Left hindlimb (tissue), 1 donor: ENCODE measurements at regions not wholly inside any gene's neighbourhood (a gene's known extent, or its start where the extent isn't known, plus 50 kb on each side); places are given as distances from the start of the nearest gene placed in this dataset.
A peak's percentile ranks its signal among the peaks of the same experiment; 100 is the strongest.
"Not testable (repeated sequence)": the region's sequence is repeated elsewhere in the genome, so short reads cannot be mapped to it uniquely, and the experiment has no call there.

Experiments
- DNase-seq: peaks from one replicate; pipeline ENCODE4 v3.0.0-alpha.2; 2018

DNA sequence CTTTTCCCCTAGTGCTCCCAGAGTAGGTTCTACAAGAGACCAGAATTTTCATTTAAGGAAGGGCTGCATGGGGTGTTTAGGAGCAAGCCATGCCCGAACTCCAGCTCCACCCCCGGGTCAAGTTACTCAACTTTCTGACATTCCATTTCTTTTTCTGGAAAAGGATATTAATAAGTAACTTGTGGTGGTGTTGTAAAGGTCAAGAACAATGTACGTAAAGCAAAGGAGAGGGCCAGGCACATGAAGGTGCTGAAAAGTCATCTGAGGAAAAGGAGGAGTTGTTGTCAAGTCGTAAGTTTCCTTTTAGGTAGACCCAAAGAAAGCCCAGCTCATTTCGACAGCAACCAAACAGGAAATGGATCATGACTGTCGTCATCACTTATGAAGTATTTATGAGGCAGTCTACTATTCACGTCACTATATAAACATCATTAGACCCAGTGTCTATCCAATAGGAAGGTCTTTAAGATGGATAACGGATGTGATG, 319.6 kb upstream of the IL12A start:
- DNase-seq, result no peak

DNA sequence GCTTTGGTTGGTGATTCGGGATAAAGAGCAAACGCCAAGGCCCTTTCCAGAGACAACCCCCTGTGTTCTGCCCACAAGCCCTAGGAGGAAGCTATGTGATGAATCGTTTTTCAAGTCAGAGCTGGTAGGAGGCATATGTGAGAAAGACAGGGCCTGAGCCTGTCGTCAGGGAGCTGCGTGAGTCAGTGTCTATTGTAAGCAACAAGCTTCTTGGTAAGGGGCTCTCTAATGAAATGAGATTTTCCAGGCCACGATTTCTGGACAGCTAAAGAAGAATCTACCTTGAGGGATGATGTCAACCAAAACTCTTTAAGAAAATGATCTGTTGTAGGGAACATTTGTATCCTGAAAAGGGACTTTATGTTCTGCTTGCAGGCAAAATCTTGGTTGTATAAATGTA, 318.9 kb upstream of the IL12A start:
- no peak for DNase-seq

DNA sequence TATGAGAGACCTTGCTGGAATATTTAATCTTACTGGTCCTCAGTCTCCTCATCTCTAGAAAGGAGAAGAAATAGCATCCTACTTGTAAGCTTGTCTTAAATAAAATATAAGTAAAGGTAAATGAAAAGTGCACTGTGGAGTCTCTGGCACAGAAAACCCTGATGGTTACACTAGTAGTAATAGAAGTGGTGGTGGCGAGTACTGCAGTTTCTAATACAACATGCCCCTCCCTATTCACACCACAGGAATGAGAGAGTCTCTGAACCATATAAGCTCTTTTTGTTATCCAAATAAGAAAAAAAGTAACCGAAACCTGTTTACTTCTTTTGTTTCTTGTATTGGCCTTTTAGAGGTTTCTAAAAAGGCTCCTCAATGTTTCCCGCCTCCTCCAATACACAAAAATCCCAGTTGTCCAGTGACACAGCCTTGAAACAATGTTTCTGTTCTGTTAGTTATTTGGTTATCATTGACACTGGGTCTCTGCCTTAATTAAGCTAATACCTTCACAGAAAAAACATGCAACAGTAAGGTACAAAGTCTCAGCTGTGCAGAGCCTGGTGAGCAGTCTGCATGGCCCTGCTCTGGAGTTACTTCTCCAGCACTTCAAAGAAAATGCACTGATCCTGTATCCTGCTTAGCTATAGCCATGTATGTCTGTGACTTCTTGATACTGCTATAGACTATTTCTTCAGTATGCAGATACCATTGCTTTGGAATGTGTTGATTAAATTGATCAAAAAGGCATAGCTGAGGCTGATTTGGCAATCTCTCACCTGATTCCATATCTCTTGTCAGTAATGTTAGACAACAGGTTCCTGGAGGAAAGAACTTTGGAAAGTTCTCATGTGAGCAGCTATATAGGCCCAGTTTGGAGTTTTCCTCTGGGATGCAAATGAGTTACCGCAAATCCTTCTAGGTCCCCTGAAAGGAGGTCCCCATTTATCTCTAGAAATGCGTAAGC, 315.6 kb upstream of the IL12A start:
- DNase-seq, result no peak

DNA sequence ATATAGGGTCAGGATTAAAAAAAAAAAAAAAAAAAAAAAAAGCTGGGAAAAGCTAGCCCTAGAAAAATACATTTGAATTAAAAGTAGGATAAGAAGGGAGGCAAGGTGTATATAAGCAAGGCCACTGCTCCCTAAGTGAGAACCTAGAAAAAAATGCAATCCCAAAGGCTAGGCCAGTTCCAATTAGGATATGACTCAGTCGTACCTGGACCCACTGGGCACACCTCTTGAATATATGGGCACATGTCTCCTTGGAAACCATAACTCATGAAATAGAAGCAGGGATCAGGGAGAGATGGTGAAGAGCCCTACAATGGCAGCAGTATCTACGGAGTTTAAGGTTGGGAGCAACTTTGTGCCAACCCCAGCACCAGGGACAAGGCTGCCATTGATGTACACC, 314.1 kb upstream of the IL12A start:
- DNase-seq, result no peak

DNA sequence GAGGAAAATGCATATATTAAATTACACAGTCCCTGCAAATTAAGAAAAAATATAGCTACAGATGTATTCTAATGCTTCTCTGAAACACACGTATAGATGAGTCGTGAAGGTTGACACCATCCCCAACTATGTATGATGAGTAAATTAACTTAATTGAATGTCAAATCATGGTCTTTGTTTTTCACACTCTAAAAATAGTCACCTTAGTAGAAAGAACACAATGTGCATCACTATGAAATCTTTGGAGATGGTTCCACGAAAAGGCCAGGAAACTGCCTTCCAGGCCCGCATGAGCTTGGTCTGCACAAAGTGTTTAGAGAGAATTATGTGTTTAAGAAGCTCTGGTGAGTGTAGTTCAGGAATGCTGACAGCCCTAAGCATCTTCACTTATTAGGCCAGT, 313.4 kb upstream of the IL12A start:
- no peak for DNase-seq

DNA sequence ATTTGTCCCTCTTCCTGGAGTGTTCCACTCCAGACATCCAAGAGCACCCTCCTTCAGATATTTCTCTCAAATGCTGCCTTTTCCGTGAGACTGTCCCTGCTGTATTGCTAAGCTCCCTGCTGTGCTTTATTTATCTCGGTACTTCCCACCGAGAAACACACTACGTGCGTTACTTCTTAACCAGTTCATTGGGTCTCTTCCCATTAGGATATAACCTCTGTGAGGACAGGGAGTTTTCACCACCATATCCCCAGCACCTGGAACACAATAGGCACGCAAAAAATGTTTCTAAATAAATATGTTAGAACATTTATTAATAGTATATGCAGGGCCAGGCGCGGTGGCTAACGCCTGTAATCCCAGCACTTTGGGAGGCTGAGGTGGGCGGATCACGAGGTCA, 308.7 kb upstream of the IL12A start:
- no peak for DNase-seq

DNA sequence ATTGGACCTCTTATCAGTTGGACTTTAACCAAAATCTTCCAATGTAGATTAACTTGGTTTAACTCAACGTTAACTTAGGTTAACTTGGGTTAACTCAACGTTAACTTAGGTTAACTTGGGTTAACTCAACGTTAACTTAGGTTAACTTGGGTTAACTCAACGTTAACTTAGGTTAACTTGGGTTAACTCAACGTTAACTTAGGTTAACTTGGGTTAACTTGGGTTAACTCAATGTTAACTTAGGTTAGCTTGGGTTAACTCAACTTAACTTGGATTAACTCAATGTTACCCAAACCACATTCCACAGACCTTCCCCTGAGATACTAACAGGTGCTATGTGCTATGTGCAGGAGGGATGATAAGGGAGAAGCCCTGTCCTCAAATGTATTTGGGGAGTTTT, 306.9 kb upstream of the IL12A start:
- not testable (repeated sequence) for DNase-seq

DNA sequence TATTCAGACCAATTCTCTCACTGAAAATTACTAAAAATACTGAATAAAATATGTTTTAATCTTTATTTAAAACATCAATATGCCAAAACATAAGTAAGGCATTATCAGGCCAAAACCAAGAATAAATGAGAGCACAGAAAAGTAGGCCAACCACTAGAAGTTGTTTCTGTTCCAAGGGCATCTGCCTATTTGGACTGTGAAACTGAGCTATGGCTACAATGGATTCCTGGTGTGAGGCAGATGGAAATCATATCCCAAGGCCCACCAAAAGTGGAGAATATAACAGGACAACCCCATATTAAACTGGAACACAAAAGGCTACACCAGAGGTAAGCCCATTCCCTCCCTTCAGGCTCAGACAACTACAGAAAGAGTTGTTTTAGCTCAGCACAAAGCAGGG, 302.8 kb upstream of the IL12A start:
- DNase-seq, result no peak

DNA sequence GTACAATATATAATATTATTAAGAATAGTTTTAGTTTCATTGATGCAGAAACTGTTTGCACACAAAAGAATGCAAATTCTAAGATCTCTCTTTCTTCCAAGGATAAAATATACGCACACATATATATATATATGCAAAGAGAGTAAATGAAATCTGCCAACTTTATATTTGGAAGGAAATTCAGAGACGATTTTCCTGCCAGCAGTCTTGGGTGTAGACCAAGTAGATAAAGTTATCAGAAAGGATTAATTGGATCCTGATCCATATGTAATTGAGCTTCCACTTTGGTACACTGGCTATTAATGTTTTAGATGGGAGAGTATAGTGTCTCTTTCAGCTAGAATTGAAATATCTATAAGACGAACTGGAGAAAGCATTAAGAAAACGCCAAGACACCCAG, 295.4 kb upstream of the IL12A start:
- DNase-seq, result no peak

DNA sequence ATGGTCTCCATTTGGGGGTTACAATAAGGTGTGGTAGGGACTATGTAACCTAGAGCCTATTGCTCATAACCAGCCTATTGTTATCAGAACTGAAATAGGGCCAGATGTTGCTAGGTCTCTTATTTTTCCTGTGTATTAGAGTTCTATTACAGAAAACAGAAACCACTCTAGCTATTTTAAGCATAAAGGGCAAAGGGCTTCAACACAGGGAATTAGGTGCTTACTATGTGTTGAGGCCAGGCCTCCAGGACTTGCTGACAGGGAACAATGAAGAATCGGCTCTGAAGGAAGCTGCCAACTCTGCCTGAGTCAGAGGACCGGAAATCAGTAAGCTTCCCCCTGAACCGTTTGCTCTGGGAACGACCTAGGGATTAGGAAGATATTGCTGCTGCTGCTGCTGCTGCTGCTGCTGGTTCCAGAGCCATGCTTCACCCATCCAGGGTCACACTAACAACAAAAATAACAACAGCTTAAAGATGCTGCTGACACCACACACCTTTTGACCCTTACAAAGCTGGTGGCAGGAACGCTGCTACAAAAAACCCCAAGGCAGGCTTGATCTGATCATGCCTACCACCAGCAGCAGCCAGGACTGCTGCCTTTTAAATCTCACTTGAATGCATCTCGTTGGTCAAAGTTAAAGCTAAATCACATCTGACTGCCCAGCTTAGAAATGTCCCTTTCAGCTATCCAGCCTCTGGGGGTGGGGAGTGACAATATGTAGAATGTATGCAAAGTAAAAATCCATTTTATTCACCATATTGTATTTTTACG, 276.9 kb upstream of the IL12A start:
- peak; percentile 39 for DNase-seq

DNA sequence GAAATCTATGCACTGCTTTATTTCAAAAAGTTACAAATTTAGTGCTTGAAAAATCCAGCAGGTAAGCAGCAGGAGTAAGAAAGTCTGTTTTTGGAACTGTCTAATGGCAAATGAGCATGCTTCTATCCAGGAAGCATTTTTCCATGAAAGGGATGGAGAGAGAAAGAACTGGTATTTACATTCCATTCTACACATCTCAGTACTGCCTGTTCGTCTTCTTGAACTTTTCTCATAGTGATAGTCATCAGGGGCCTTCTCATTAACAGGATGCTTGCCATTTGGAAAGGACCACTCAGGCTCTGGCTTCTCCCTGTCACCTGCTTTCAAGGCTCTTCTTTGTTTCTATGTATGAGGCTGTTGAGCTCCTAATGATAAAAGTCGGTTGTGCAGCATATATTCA, 267.3 kb upstream of the IL12A start:
- DNase-seq, result no peak

DNA sequence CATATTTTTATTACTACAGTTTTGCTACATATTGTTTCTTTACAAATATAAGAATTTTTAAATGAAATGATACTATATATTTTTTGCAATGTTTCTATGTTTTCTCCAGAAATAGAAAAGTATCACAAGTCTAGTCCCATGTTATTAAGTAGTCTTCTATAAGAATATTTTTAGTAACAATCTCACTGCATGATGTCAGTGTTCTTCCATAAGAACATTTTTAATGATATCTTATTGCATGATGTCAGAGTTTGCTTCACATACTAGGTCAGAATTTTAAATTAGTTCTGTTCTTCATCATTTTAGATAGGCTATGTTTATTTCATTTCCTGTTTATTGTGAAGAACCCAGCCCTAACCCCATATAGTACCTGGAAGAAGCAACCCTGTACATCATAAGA, 265.3 kb upstream of the IL12A start:
- no peak for DNase-seq

DNA sequence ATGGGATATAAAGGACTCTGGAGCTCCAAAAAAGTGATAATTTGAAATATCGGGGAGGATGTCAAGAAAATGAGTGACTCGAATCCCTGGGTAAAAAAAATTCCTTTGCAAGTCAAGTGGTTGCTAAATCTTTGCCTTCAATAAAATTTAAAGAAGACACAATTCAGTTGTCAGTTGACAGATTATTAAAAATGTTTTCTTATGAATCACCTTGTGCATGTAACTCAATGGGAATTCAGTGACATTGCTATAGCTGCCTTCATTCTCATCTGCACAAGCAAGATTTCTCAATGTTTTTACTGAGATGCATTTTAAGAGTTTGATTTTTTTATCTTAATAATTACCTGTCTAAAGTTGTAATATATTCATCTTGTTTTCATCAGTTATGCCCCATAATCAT, 264.0 kb upstream of the IL12A start:
- no peak for DNase-seq

DNA sequence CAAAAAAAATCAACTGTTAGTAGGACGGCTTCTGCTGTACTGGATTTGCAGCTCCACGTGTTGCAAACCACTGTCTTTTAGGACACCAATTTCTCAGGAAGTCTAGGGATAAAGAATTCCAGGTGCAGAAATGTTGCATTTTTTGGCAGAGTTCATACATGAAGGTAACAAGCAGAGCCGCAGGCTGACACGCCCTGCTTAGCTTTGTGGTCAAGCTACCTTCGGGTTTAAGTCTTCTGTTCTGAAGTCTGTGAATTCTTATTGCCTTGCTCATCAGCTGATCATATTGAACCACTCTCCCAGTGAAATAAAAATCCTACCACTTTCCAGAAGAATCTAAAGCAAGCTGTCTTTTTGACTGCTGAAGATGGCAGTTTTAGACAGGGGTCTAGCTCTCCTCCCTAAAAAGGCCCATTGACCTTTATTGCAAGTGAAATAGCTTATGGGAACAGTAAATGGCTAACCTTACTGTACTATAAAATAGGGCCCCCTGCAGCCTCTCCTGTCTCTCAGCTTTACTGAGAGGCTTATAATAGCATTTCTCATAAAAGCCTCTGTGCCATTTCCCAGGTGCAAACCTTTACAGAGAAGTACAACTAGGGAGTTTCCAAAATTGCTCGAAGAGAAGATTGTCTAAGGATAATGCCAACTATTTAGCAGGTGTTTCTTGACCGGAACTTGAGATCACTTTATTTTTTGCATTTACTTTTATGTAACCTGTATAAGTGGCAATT, 262.2 kb upstream of the IL12A start:
- DNase-seq, result no peak

DNA sequence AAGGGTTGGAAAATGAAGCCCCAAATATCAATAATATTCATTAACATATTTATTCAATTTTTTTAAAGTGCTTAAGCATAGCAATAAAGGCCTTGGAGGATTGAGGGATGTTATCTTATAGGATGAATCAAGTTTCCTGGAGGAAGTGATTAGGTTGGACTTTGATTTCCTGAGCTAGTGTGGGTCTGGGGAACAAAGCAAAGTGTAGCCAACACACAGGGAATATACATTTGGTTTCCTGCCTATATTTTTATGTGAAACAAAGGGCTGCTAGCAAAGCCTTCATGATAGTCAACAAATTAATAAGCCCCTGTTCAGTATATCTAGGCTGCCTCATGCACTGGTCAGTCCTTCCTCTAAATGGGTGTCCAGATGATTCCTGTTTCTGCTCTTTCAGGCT, 261.1 kb upstream of the IL12A start:
- no peak for DNase-seq

DNA sequence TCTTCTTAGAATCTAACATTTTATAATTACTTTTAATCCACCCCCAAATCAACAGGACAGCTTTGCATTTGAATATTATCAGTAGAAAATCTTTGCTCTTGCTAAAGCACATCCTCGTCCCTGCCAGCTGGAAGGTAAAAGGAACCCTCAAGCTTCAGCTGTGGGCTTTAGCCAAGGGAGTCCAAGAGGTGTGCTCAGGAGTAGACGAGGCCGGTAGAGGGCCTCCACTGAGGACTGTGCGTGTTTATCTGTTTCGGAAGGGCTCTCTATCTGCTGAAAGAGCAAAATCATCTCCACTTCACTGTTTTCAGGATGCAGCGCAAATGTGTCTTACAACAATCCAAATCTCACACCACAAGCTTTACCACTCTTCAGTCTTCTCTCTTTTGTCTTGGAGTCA, 257.4 kb upstream of the IL12A start:
- DNase-seq, result no peak

DNA sequence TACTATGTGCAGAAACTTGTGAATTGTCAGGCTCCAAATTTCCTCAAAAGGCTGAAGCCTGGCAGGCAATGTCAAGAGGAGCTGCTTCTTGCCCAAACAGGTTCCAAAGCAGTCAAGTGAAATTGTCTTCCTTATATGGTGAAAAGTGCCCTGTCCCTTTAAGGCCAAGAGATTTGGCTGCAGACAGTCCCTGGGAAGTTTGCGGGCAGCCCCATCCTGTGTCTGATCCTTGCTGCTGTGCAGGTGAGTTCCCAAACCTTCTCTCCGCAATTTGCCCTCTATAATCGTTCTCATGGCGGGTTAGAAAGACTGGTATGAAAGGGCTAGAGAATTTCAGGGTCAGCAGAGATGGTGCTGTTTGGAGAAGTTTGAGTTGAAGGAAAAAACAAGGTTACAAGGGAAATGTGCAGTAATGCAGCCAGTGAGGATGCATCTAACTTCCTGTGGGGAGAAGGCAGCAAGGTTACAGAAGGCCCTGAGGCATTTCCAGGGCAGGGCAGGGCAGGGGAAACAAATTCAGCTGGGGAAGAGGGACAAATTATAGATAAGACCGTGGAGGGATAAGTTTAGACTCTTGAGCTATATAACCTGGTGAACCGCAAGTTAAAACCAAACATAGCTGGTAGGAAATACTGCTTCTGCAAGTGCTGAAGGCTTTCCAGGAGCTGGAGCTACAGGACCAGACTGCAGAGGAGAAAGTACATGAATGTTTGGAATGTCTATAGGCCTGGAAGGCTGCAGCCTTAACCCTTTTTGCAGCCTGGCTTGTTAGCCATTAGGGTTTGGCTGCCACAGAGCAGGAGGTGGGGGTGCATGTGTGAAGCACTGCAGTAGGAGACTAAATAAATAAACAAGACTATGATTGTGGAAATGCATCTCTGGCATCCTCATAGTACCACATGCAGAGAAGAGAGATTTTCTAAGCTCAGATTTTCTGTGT, 256.2 kb upstream of the IL12A start:
- peak; percentile 34 for DNase-seq

DNA sequence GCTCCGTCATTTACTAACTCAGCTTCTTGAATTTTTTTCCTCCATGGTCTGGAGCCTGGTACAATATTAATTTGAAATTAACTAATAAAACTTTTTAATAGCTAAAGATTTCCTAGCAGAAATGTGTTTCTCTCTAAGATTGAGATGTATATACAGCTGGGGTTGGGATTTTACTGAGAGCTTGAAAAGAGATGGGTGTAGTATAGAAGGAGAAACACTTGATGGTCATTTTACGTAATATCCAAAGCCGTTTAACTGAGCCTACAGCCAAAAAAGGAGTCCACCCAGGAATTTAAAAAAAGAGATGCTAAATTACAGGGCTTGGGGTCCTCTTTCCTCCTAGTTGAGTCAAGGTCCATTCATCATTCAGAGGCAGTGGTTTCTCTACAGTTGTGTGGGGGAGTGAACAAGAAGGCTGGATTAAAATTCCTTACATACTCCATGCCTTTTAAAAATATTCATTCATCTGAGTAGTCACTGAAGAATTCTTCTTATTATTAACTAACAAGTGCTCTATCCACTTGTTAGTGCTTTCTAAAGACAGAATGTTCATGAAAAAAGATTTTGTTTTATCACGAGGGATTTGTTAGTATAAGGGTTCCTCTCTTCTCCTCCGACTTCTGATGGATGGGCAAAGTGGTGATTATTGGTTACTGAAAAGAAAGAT, 255.3 kb upstream of the IL12A start:
- DNase-seq, result no peak

DNA sequence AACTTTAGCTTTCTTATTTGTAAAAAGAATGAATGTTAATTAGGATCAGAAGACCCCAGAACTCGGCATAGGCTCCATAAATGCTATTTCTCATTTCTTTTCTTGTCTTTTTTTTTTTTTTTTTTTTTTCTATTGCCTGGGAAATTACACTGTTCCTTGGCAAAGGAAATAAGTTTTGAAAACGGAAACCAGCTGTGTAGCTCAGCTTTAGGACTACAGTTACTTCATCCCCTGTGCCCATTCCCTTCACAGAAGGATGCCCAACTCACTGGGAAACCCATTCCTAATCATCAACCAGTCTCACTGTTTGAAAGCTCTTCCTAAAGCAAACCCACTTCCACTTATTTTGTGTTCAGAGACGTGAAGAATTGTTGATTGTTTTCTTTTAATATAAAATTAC, 254.0 kb upstream of the IL12A start:
- DNase-seq, result no peak

DNA sequence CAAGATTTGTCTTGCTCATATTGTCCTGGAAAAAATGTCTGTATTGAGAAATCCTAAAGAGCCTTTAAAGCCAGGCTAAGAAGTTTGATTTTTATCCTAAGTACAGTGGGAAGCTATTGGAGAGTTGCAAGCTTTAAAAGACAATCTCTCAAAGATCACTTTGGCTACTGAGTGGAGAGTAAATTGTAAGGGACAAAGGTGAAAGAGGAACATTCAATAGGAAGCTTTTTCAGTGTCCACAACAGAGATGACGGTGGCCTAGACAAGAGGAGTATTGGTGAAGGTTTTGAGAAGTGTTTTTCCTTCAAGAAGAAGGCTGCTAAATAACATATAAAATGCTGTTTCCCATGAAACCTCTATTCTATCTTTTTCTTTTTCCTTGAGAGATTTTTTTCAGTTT, 249.5 kb upstream of the IL12A start:
- DNase-seq, result no peak

DNA sequence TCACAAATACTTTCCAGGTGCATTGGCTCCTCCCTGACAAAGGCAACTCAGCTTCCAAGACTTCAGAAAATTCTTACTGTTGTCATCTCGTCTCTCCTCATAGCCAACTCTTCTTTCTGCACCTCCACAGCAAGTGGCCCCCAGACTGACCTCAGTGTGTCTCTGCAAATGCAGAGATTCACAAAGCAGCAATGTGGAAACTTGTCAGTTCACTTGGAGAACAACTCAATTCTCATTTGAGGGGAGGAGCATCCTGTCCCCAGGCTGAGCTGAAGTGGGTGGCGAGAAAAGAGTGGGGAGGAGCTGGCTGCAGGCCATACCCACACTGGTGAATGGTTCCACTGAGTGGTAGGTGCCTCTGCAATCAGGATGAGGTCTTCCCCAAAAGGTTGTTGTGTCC, 248.7 kb upstream of the IL12A start:
- no peak for DNase-seq

DNA sequence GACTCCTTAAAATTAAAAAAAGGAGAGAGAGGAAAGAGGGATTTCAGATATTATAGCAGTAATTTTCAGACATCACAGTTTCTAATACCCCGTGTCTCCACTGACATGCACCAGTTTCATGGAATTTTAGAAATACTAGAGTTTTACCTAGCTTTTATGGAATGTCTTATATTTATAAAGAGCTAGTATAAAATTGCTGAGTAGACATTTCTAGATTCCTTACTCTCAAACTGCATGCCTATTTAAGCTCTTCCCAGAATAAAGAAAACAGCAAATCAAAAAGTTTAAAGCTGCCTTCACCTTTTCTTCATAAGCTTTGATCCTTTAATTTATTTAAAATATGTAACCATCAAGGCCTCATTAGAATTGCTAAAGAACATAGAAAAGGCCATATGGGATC, 247.4 kb upstream of the IL12A start:
- DNase-seq, result no peak
